ENCODE measurements at regions not wholly inside any gene's neighbourhood (a gene's known extent, or its start where the extent isn't known, plus 50 kb on each side); places are given as distances from the start of the nearest gene placed in this dataset.
A peak's percentile ranks its signal among the peaks of the same experiment; 100 is the strongest.

GRCh38 chr14:61110316-61111082 lies 129.5 kb downstream of the SLC38A6 start:
- 41% methylated on average over 5 of the region's 9 CpGs for WGBS (ENCODE audit: insufficient coverage)
- DNase-seq: peak; percentile 94
- H3K4me3 ChIP-seq (ENCODE audit: low read length): no peak overlapping the region
- no peaks in the 10 kb centered on the region for H3K27me3 ChIP-seq (ENCODE audit: control insufficient read depth, insufficient read depth, low read length)
- H3K4me1 ChIP-seq (ENCODE audit: control insufficient read depth, insufficient read depth, low read length): peaks cover 76% of the 10 kb centered on the region
- peak overlapping the region; percentile 78 for H3K27ac ChIP-seq (ENCODE audit: low read length)
- H3K36me3 ChIP-seq (ENCODE audit: control insufficient read depth, insufficient read depth, low read length): no peaks in the 10 kb centered on the region
- H3K9me3 ChIP-seq (replicated peaks; ENCODE audit: control insufficient read depth, low read depth, low read length): peaks cover 3% of the 10 kb centered on the region

GRCh38 chr14:61109288-61109687 lies 128.2 kb downstream of the SLC38A6 start:
- Histone ChIP-seq H3K4me3 (ENCODE audit: low read length) (no peak overlapping the region), H3K36me3 (ENCODE audit: control insufficient read depth, insufficient read depth, low read length) (no peaks in the 10 kb centered on the region), H3K9me3 (replicated peaks; ENCODE audit: control insufficient read depth, low read depth, low read length) (peaks cover under 1% of the 10 kb centered on the region), H3K4me1 (ENCODE audit: control insufficient read depth, insufficient read depth, low read length) (peaks cover 78% of the 10 kb centered on the region), H3K27me3 (ENCODE audit: control insufficient read depth, insufficient read depth, low read length) (no peaks in the 10 kb centered on the region), H3K27ac (ENCODE audit: low read length) (peak overlapping the region; percentile 78)
- no CpG with 5 or more reads among the region's 3 CpGs for WGBS (ENCODE audit: insufficient coverage)
- DNase-seq: peak; percentile 69

- Histone ChIP-seq H3K9me3 (replicated peaks; ENCODE audit: control insufficient read depth, low read depth, low read length) (no peaks in the 10 kb centered on the region), H3K4me3 (ENCODE audit: low read length) (no peak overlapping the region), H3K36me3 (ENCODE audit: control insufficient read depth, insufficient read depth, low read length) (no peaks in the 10 kb centered on the region), H3K27ac (ENCODE audit: low read length) (peak overlapping the region; percentile 78), H3K4me1 (ENCODE audit: control insufficient read depth, insufficient read depth, low read length) (peaks cover 80% of the 10 kb centered on the region), H3K27me3 (ENCODE audit: control insufficient read depth, insufficient read depth, low read length) (no peaks in the 10 kb centered on the region)
- WGBS (ENCODE audit: insufficient coverage): 34% methylated on average over 4 of the region's 10 CpGs
- DNase-seq: peak; percentile 73
These were observed 127.6 kb downstream of the SLC38A6 start for GRCh38 chr14:61108496-61109141.

- no peak overlapping the region for H3K4me3 ChIP-seq (ENCODE audit: low read length)
- 25% methylated on average over 5 of the region's 6 CpGs for WGBS (ENCODE audit: insufficient coverage)
- no peaks in the 10 kb centered on the region for H3K9me3 ChIP-seq (replicated peaks; ENCODE audit: control insufficient read depth, low read depth, low read length)
- H3K4me1 ChIP-seq (ENCODE audit: control insufficient read depth, insufficient read depth, low read length): peaks cover 83% of the 10 kb centered on the region
- H3K27me3 ChIP-seq (ENCODE audit: control insufficient read depth, insufficient read depth, low read length): no peaks in the 10 kb centered on the region
- DNase-seq: peak; percentile 66
- peak overlapping the region; percentile 67 for H3K27ac ChIP-seq (ENCODE audit: low read length)
- no peaks in the 10 kb centered on the region for H3K36me3 ChIP-seq (ENCODE audit: control insufficient read depth, insufficient read depth, low read length)
These were observed 126.9 kb downstream of the SLC38A6 start for GRCh38 chr14:61107869-61108493.

GRCh38 chr14:61106959-61107641 lies 126.1 kb downstream of the SLC38A6 start:
- Histone ChIP-seq H3K27ac (ENCODE audit: low read length) (peak overlapping the region; percentile 67), H3K9me3 (replicated peaks; ENCODE audit: control insufficient read depth, low read depth, low read length) (no peaks in the 10 kb centered on the region), H3K36me3 (ENCODE audit: control insufficient read depth, insufficient read depth, low read length) (no peaks in the 10 kb centered on the region), H3K27me3 (ENCODE audit: control insufficient read depth, insufficient read depth, low read length) (no peaks in the 10 kb centered on the region), H3K4me3 (ENCODE audit: low read length) (no peak overlapping the region), H3K4me1 (ENCODE audit: control insufficient read depth, insufficient read depth, low read length) (peaks cover 83% of the 10 kb centered on the region)
- WGBS (ENCODE audit: insufficient coverage): 21% methylated on average over 12 of the region's 14 CpGs
- peak; percentile 91 for DNase-seq

GRCh38 chr14:61106271-61106958 lies 125.4 kb downstream of the SLC38A6 start:
- H3K4me1 ChIP-seq (ENCODE audit: control insufficient read depth, insufficient read depth, low read length): peaks cover 84% of the 10 kb centered on the region
- H3K27me3 ChIP-seq (ENCODE audit: control insufficient read depth, insufficient read depth, low read length): no peaks in the 10 kb centered on the region
- no peak overlapping the region for H3K27ac ChIP-seq (ENCODE audit: low read length)
- no peaks in the 10 kb centered on the region for H3K9me3 ChIP-seq (replicated peaks; ENCODE audit: control insufficient read depth, low read depth, low read length)
- H3K4me3 ChIP-seq (ENCODE audit: low read length): no peak overlapping the region
- DNase-seq: no peak
- no peaks in the 10 kb centered on the region for H3K36me3 ChIP-seq (ENCODE audit: control insufficient read depth, insufficient read depth, low read length)
- WGBS (ENCODE audit: insufficient coverage): 100% methylated on average over 1 of the region's 5 CpGs

GRCh38 chr14:61104358-61104757 lies 123.3 kb downstream of the SLC38A6 start:
- H3K4me3 ChIP-seq (ENCODE audit: low read length): no peak overlapping the region
- peak overlapping the region; percentile 78 for H3K27ac ChIP-seq (ENCODE audit: low read length)
- 50% methylated on average over 1 of the region's 3 CpGs for WGBS (ENCODE audit: insufficient coverage)
- DNase-seq: peak; percentile 17
- no peaks in the 10 kb centered on the region for H3K9me3 ChIP-seq (replicated peaks; ENCODE audit: control insufficient read depth, low read depth, low read length)
- H3K36me3 ChIP-seq (ENCODE audit: control insufficient read depth, insufficient read depth, low read length): no peaks in the 10 kb centered on the region
- H3K27me3 ChIP-seq (ENCODE audit: control insufficient read depth, insufficient read depth, low read length): no peaks in the 10 kb centered on the region
- peaks cover 68% of the 10 kb centered on the region for H3K4me1 ChIP-seq (ENCODE audit: control insufficient read depth, insufficient read depth, low read length)

- Histone ChIP-seq H3K4me3 (ENCODE audit: low read length) (no peak overlapping the region), H3K27me3 (ENCODE audit: control insufficient read depth, insufficient read depth, low read length) (no peaks in the 10 kb centered on the region), H3K9me3 (replicated peaks; ENCODE audit: control insufficient read depth, low read depth, low read length) (no peaks in the 10 kb centered on the region), H3K36me3 (ENCODE audit: control insufficient read depth, insufficient read depth, low read length) (no peaks in the 10 kb centered on the region), H3K4me1 (ENCODE audit: control insufficient read depth, insufficient read depth, low read length) (peaks cover 62% of the 10 kb centered on the region), H3K27ac (ENCODE audit: low read length) (peak overlapping the region; percentile 78)
- WGBS (ENCODE audit: insufficient coverage): 24% methylated on average over 8 of the region's 11 CpGs
- DNase-seq: peak; percentile 91
These were observed 122.7 kb downstream of the SLC38A6 start for GRCh38 chr14:61103541-61104339.

All from muscle of leg (tissue), 3 donors.